HEK293T (cell line): ENCODE measurements at regions not wholly inside any gene's neighbourhood (a gene's known extent, or its start where the extent isn't known, plus 50 kb on each side); places are given as distances from the start of the nearest gene placed in this dataset.

Experiments used
- ARNT ChIP-seq: fragments of 450-650 bp; IDR thresholded peaks from 2 replicates; pipeline ENCODE4 v1.6.1; 2017; ENCODE audit warnings: mild to moderate bottlenecking
- FOXA1 ChIP-seq: fragments of 450-650 bp; IDR thresholded peaks from 2 replicates; pipeline ENCODE4 v1.6.1; 2016; ENCODE audit warnings: mild to moderate bottlenecking
- FOXK2 ChIP-seq: fragments of 450-650 bp; IDR thresholded peaks from 2 replicates; pipeline ENCODE4 v1.6.1; 2016; ENCODE audit warnings: mild to moderate bottlenecking
- FOXM1 ChIP-seq: fragments of 450-650 bp; IDR thresholded peaks from 2 replicates; pipeline ENCODE4 v1.6.1; 2017; ENCODE audit warnings: mild to moderate bottlenecking, borderline replicate concordance
- HDGF ChIP-seq: fragments of 450-650 bp; IDR thresholded peaks from 2 replicates; pipeline ENCODE4 v1.6.1; 2017; ENCODE audit warnings: antibody characterized with exemption, borderline replicate concordance
- LEF1 ChIP-seq: fragments of 450-650 bp; IDR thresholded peaks from 2 replicates; pipeline ENCODE4 v1.6.1; 2017; ENCODE audit warnings: mild to moderate bottlenecking, borderline replicate concordance
- NFRKB ChIP-seq: fragments of 450-650 bp; IDR thresholded peaks from 2 replicates; pipeline ENCODE4 v1.6.1; 2016; ENCODE audit warnings: mild to moderate bottlenecking, moderate library complexity
- SP1 ChIP-seq: fragments of 450-650 bp; IDR thresholded peaks from 2 replicates; pipeline ENCODE4 v1.6.1; 2017
- SUZ12 ChIP-seq: fragments of 450-650 bp; IDR thresholded peaks from 2 replicates; pipeline ENCODE4 v1.6.1; 2016; ENCODE audit warnings: mild to moderate bottlenecking
- TARDBP ChIP-seq: fragments of 450-650 bp; IDR thresholded peaks from 2 replicates; pipeline ENCODE4 v1.6.1; 2016

GRCh38 chr2:78418021-78418420, 607.5 kb upstream of the REG3G start:
- TF ChIP-seq SP1, result no peak
- TF ChIP-seq TARDBP, result no peak
- no peak for TF ChIP-seq NFRKB
- TF ChIP-seq FOXA1, result no peak
- no peak for TF ChIP-seq ARNT
- no peak for TF ChIP-seq SUZ12
- TF ChIP-seq LEF1, result no peak
- no peak for TF ChIP-seq FOXM1
- no peak for TF ChIP-seq HDGF
- TF ChIP-seq FOXK2, result no peak
